ENCODE measurements at regions not wholly inside any gene's neighbourhood (a gene's known extent, or its start where the extent isn't known, plus 50 kb on each side); places are given as distances from the start of the nearest gene placed in this dataset.

GRCh38 chr18:70991577-70991976 is 702.7 kb downstream of the SOCS6 start:
- TF ChIP-seq CHD4 (IDR thresholded peaks at IDR 0.05; ENCODE audit: borderline replicate concordance) (no peak), RNF2 (IDR thresholded peaks at IDR 0.05; ENCODE audit: borderline replicate concordance, low read depth) (no peak), CEBPB (IDR thresholded peaks at IDR 0.05) (no peak), CBX8 (IDR thresholded peaks at IDR 0.05) (no peak)
- TF ChIP-seq, protein P1, sequence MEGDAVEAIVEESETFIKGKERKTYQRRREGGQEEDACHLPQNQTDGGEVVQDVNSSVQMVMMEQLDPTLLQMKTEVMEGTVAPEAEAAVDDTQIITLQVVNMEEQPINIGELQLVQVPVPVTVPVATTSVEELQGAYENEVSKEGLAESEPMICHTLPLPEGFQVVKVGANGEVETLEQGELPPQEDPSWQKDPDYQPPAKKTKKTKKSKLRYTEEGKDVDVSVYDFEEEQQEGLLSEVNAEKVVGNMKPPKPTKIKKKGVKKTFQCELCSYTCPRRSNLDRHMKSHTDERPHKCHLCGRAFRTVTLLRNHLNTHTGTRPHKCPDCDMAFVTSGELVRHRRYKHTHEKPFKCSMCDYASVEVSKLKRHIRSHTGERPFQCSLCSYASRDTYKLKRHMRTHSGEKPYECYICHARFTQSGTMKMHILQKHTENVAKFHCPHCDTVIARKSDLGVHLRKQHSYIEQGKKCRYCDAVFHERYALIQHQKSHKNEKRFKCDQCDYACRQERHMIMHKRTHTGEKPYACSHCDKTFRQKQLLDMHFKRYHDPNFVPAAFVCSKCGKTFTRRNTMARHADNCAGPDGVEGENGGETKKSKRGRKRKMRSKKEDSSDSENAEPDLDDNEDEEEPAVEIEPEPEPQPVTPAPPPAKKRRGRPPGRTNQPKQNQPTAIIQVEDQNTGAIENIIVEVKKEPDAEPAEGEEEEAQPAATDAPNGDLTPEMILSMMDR (IDR thresholded peaks at IDR 0.05): no peak
- TF ChIP-seq, protein P2, sequence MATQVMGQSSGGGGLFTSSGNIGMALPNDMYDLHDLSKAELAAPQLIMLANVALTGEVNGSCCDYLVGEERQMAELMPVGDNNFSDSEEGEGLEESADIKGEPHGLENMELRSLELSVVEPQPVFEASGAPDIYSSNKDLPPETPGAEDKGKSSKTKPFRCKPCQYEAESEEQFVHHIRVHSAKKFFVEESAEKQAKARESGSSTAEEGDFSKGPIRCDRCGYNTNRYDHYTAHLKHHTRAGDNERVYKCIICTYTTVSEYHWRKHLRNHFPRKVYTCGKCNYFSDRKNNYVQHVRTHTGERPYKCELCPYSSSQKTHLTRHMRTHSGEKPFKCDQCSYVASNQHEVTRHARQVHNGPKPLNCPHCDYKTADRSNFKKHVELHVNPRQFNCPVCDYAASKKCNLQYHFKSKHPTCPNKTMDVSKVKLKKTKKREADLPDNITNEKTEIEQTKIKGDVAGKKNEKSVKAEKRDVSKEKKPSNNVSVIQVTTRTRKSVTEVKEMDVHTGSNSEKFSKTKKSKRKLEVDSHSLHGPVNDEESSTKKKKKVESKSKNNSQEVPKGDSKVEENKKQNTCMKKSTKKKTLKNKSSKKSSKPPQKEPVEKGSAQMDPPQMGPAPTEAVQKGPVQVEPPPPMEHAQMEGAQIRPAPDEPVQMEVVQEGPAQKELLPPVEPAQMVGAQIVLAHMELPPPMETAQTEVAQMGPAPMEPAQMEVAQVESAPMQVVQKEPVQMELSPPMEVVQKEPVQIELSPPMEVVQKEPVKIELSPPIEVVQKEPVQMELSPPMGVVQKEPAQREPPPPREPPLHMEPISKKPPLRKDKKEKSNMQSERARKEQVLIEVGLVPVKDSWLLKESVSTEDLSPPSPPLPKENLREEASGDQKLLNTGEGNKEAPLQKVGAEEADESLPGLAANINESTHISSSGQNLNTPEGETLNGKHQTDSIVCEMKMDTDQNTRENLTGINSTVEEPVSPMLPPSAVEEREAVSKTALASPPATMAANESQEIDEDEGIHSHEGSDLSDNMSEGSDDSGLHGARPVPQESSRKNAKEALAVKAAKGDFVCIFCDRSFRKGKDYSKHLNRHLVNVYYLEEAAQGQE (IDR thresholded peaks at IDR 0.05): no peak
